HUES48 (cell line): ENCODE measurements at regions not wholly inside any gene's neighbourhood (a gene's known extent, or its start where the extent isn't known, plus 50 kb on each side); places are given as distances from the start of the nearest gene placed in this dataset.
A peak's percentile ranks its signal among the peaks of the same experiment; 100 is the strongest.

Experiments used
- H3K27ac ChIP-seq: one replicate; pipeline ENCODE4 v1.7.0; 2013; ENCODE audit warnings: low read depth, low read length, inconsistent platforms
- H3K27me3 ChIP-seq: 2 replicates; pipeline ENCODE4 v1.6.1; 2013; ENCODE audit warnings: mild to moderate bottlenecking, low read length; ENCODE audit not compliant: control insufficient read depth, insufficient read depth
- H3K36me3 ChIP-seq: 2 replicates; pipeline ENCODE4 v1.6.1; 2013; ENCODE audit warnings: low read length; ENCODE audit not compliant: control insufficient read depth, insufficient read depth
- H3K4me1 ChIP-seq: 2 replicates; pipeline ENCODE4 v1.6.1; 2013; ENCODE audit warnings: mild to moderate bottlenecking, low read length; ENCODE audit not compliant: control insufficient read depth, insufficient read depth
- H3K4me3 ChIP-seq: 2 replicates; pipeline ENCODE4 v1.5.1; 2013; ENCODE audit warnings: mild to moderate bottlenecking, low read depth, low read length
- H3K9ac ChIP-seq: 2 replicates; pipeline ENCODE4 v1.6.1; 2013; ENCODE audit warnings: mild to moderate bottlenecking, low read depth, low read length, moderate library complexity
- H3K9me3 ChIP-seq: 2 replicates; pipeline ENCODE4 v1.6.1; 2013; ENCODE audit warnings: low read length; ENCODE audit not compliant: control insufficient read depth, insufficient read depth

GRCh38 chr1:209429611-209430010, 153.9 kb upstream of the CAMK1G start:
- H3K4me1 ChIP-seq: peaks cover 69% of the 10 kb centered on the region
- H3K4me3 ChIP-seq: peak overlapping the region; percentile 56
- no peak overlapping the region; the same call in 1 of the 2 replicates for H3K9ac ChIP-seq
- H3K9me3 ChIP-seq: no peaks in the 10 kb centered on the region
- peaks cover 8% of the 10 kb centered on the region; the same call in 1 of the 2 replicates for H3K36me3 ChIP-seq
- peak overlapping the region; percentile 30 for H3K27ac ChIP-seq
- H3K27me3 ChIP-seq: no peaks in the 10 kb centered on the region

- Histone ChIP-seq H3K27ac (no peak overlapping the region), H3K4me3 (peak overlapping the region; percentile 56), H3K4me1 (peaks cover 72% of the 10 kb centered on the region), H3K9me3 (no peaks in the 10 kb centered on the region), H3K36me3 (peaks cover 8% of the 10 kb centered on the region; the same call in 1 of the 2 replicates), H3K27me3 (no peaks in the 10 kb centered on the region), H3K9ac (peak overlapping the region; percentile 27; the same call in 1 of the 2 replicates)
These were observed 153.4 kb upstream of the CAMK1G start for GRCh38 chr1:209430107-209430506.

GRCh38 chr1:209430821-209431259, 152.7 kb upstream of the CAMK1G start:
- peak overlapping the region; percentile 27; the same call in 1 of the 2 replicates for H3K9ac ChIP-seq
- H3K36me3 ChIP-seq: peaks cover 8% of the 10 kb centered on the region; the same call in 1 of the 2 replicates
- H3K27ac ChIP-seq: no peak overlapping the region
- H3K4me1 ChIP-seq: peaks cover 77% of the 10 kb centered on the region
- peak overlapping the region; percentile 56; the same call in 1 of the 2 replicates for H3K4me3 ChIP-seq
- no peaks in the 10 kb centered on the region for H3K27me3 ChIP-seq
- H3K9me3 ChIP-seq: no peaks in the 10 kb centered on the region

GRCh38 chr1:209431402-209431801, 152.1 kb upstream of the CAMK1G start:
- H3K27me3 ChIP-seq: no peaks in the 10 kb centered on the region
- no peaks in the 10 kb centered on the region for H3K9me3 ChIP-seq
- H3K27ac ChIP-seq: no peak overlapping the region
- H3K4me1 ChIP-seq: peaks cover 77% of the 10 kb centered on the region
- peaks cover 8% of the 10 kb centered on the region; the same call in 1 of the 2 replicates for H3K36me3 ChIP-seq
- H3K9ac ChIP-seq: no peak overlapping the region
- 0 out of 2 replicates have a peak overlapping the region, but pooled peaks have one; percentile 56 for H3K4me3 ChIP-seq

- no peaks in the 10 kb centered on the region for H3K9me3 ChIP-seq
- no peaks in the 10 kb centered on the region for H3K27me3 ChIP-seq
- 0 out of 2 replicates have a peak overlapping the region, but pooled peaks have one; percentile 56 for H3K4me3 ChIP-seq
- H3K9ac ChIP-seq: no peak overlapping the region
- peaks cover 77% of the 10 kb centered on the region for H3K4me1 ChIP-seq
- peak overlapping the region; percentile 93 for H3K27ac ChIP-seq
- H3K36me3 ChIP-seq: peaks cover 8% of the 10 kb centered on the region; the same call in 1 of the 2 replicates
These were observed 151.6 kb upstream of the CAMK1G start for GRCh38 chr1:209431813-209432442.

- H3K9ac ChIP-seq: no peak overlapping the region
- H3K36me3 ChIP-seq: peaks cover 8% of the 10 kb centered on the region; the same call in 1 of the 2 replicates
- peak overlapping the region; percentile 93 for H3K27ac ChIP-seq
- peaks cover 74% of the 10 kb centered on the region for H3K4me1 ChIP-seq
- H3K27me3 ChIP-seq: no peaks in the 10 kb centered on the region
- no peaks in the 10 kb centered on the region for H3K9me3 ChIP-seq
- no peak overlapping the region for H3K4me3 ChIP-seq
These were observed 151.1 kb upstream of the CAMK1G start for GRCh38 chr1:209432443-209432825.

- peaks cover 63% of the 10 kb centered on the region for H3K4me1 ChIP-seq
- peak overlapping the region; percentile 43 for H3K9ac ChIP-seq
- H3K27ac ChIP-seq: peak overlapping the region; percentile 93
- H3K27me3 ChIP-seq: no peaks in the 10 kb centered on the region
- no peaks in the 10 kb centered on the region for H3K9me3 ChIP-seq
- H3K4me3 ChIP-seq: no peak overlapping the region
- H3K36me3 ChIP-seq: peaks cover 8% of the 10 kb centered on the region; the same call in 1 of the 2 replicates
These were observed 149.9 kb upstream of the CAMK1G start for GRCh38 chr1:209433649-209434031.

GRCh38 chr1:209434066-209434465, 149.4 kb upstream of the CAMK1G start:
- no peaks in the 10 kb centered on the region for H3K27me3 ChIP-seq
- peaks cover 59% of the 10 kb centered on the region for H3K4me1 ChIP-seq
- H3K27ac ChIP-seq: peak overlapping the region; percentile 93
- H3K36me3 ChIP-seq: peaks cover 8% of the 10 kb centered on the region; the same call in 1 of the 2 replicates
- no peak overlapping the region for H3K4me3 ChIP-seq
- no peaks in the 10 kb centered on the region for H3K9me3 ChIP-seq
- no peak overlapping the region for H3K9ac ChIP-seq

- Histone ChIP-seq H3K36me3 (peaks cover 8% of the 10 kb centered on the region; the same call in 1 of the 2 replicates), H3K9ac (no peak overlapping the region), H3K27me3 (no peaks in the 10 kb centered on the region), H3K9me3 (no peaks in the 10 kb centered on the region), H3K4me1 (peaks cover 53% of the 10 kb centered on the region), H3K4me3 (no peak overlapping the region), H3K27ac (peak overlapping the region; percentile 37)
These were observed 148.8 kb upstream of the CAMK1G start for GRCh38 chr1:209434631-209435217.

GRCh38 chr1:209435654-209436566, 147.6 kb upstream of the CAMK1G start:
- H3K36me3 ChIP-seq: peaks cover 8% of the 10 kb centered on the region; the same call in 1 of the 2 replicates
- no peaks in the 10 kb centered on the region for H3K9me3 ChIP-seq
- no peak overlapping the region for H3K4me3 ChIP-seq
- H3K9ac ChIP-seq: no peak overlapping the region
- H3K4me1 ChIP-seq: peaks cover 42% of the 10 kb centered on the region
- H3K27ac ChIP-seq: peak overlapping the region; percentile 37
- no peaks in the 10 kb centered on the region for H3K27me3 ChIP-seq
